NCI-H2029 treated with DMSO at 0.1 percent for 48 hours (cell line): ENCODE measurements at regions not wholly inside any gene's neighbourhood (a gene's known extent, or its start where the extent isn't known, plus 50 kb on each side); places are given as distances from the start of the nearest gene placed in this dataset.
A peak's percentile ranks its signal among the peaks of the same experiment; 100 is the strongest.
"Not testable (repeated sequence)": the region's sequence is repeated elsewhere in the genome, so short reads cannot be mapped to it uniquely, and the experiment has no call there.

Experiments
- DNase-seq: peaks from one replicate; lab custom pipeline; 2025; lab: John Stamatoyannopoulos, UW

GRCh38 chr12:25424211-25424731 lies 128.8 kb downstream of the LMNTD1 start:
- DNase-seq = no peak

- no peak for DNase-seq
Measured at GRCh38 chr12:25423355-25424050, 129.6 kb downstream of the LMNTD1 start.

GRCh38 chr12:25422241-25422640 lies 130.8 kb downstream of the LMNTD1 start:
- no peak for DNase-seq

- no peak for DNase-seq
Measured at GRCh38 chr12:25421651-25422167, 131.4 kb downstream of the LMNTD1 start.

- no peak for DNase-seq
Measured at GRCh38 chr12:25420116-25420515, 133.0 kb downstream of the LMNTD1 start.

GRCh38 chr12:25419595-25419994 lies 133.5 kb downstream of the LMNTD1 start:
- DNase-seq = no peak

GRCh38 chr12:25417071-25417470 lies 136.0 kb downstream of the LMNTD1 start:
- no peak for DNase-seq

GRCh38 chr12:25416516-25416915 lies 136.6 kb downstream of the LMNTD1 start:
- DNase-seq = no peak

- no peak for DNase-seq
Measured at GRCh38 chr12:25415004-25415403, 138.1 kb downstream of the LMNTD1 start.

GRCh38 chr12:25412735-25413134 lies 140.3 kb downstream of the LMNTD1 start:
- no peak for DNase-seq

- DNase-seq = no peak
Measured at GRCh38 chr12:25404955-25405354, 148.1 kb downstream of the LMNTD1 start.

GRCh38 chr12:25401547-25402345 lies 151.0 kb upstream of the KRAS start:
- no peak for DNase-seq

GRCh38 chr12:25397001-25397400 lies 146.3 kb upstream of the KRAS start:
- DNase-seq = no peak

- DNase-seq = no peak
Measured at GRCh38 chr12:25395227-25395626, 144.5 kb upstream of the KRAS start.

- not testable (repeated sequence) for DNase-seq
Measured at GRCh38 chr12:25394775-25395174, 144.0 kb upstream of the KRAS start.

GRCh38 chr12:25394025-25394424 lies 143.3 kb upstream of the KRAS start:
- no peak for DNase-seq

GRCh38 chr12:25391346-25391745 lies 140.6 kb upstream of the KRAS start:
- not testable (repeated sequence) for DNase-seq

- no peak for DNase-seq
Measured at GRCh38 chr12:25388183-25388582, 137.5 kb upstream of the KRAS start.

- DNase-seq = no peak
Measured at GRCh38 chr12:25387732-25388050, 137.0 kb upstream of the KRAS start.

GRCh38 chr12:25386831-25387731 lies 136.4 kb upstream of the KRAS start:
- DNase-seq = peak; percentile 94

GRCh38 chr12:25384893-25385248 lies 134.1 kb upstream of the KRAS start:
- DNase-seq = no peak
